ENCODE measurements at regions not wholly inside any gene's neighbourhood (a gene's known extent, or its start where the extent isn't known, plus 50 kb on each side); places are given as distances from the start of the nearest gene placed in this dataset.

DNA sequence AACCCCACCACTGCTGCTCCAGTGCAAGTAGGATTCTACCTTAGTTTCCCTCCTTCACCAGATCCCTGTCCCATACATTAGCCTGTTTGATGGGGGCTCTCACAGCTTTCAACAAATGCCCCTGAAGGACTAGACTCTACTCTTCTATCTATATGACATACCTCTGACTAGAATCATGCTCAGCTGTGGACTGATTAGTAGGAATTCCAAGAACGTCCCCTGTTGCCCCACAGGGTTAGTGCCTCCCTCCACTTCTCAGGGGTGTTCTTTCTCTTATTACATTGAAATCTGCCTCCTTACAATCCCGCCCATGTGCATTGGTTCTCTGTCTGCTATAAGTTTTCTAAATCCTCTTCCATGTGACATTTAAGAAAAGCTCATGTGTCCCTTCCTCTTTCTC is 375.9 kb upstream of the DUSP10 start:
- no peak overlapping the region for H2BK12ac ChIP-seq (ENCODE audit: low read depth, low read length)
- no peak overlapping the region for H2AK5ac ChIP-seq (ENCODE audit: low read depth, low read length)
- no peak overlapping the region for H3K4me2 ChIP-seq (ENCODE audit: insufficient read depth in 1 of 2, low read depth in 2 of 2, low read length in 2 of 2)
- H3K79me1 ChIP-seq (ENCODE audit: low read depth, low read length): no peaks in the 10 kb centered on the region
- WGBS, 2 experiments (ENCODE audit: extremely low coverage in 1 of 2, insufficient coverage in 1 of 2, insufficient read length in 1 of 2, insufficient replicate concordance in 2 of 2, low coverage in 1 of 2, low lambda C conversion rate in 2 of 2, missing lambda C conversion rate in 1 of 2): 84% methylated on average over 2 of the region's 2 CpGs; no CpG with 5 or more reads in 1 of the 2 experiments
- no peaks in the 10 kb centered on the region for H3K23me2 ChIP-seq (ENCODE audit: low read depth, low read length)
- CTCF ChIA-PET (ENCODE audit: partially characterized antibody): no interaction called here
- no peaks in the 10 kb centered on the region for H3K79me2 ChIP-seq (ENCODE audit: control insufficient read depth in 1 of 2, insufficient read depth in 2 of 2, low read length in 2 of 2)
- H4K20me1 ChIP-seq (replicated peaks in 1 of 2; ENCODE audit: control insufficient read depth in 1 of 2, insufficient read depth in 2 of 2, low read length in 2 of 2): no peaks in the 10 kb centered on the region
- H3K9me3 ChIP-seq (ENCODE audit: insufficient read depth in 2 of 2, low read depth in 1 of 2, low read length in 1 of 2): no peaks in the 10 kb centered on the region
- no peak for TF ChIP-seq POLR2AphosphoS5 (IDR thresholded peaks at IDR 0.05; ENCODE audit: low read depth, low read length)
- TF ChIP-seq CEBPB (IDR thresholded peaks at IDR 0.05; ENCODE audit: low read depth, low read length): no peak
- no peak for TF ChIP-seq RNF2 (IDR thresholded peaks at IDR 0.05; ENCODE audit: borderline replicate concordance, low read depth, low read length, missing control alignments, poor library complexity, severe bottlenecking)
- no peak for TF ChIP-seq CBX5 (IDR thresholded peaks at IDR 0.05; ENCODE audit: low read depth, low read length)
- TF ChIP-seq PHF8 (conservative IDR thresholded peaks at IDR 0.05; ENCODE audit: low read depth, low read length): no peak
- TF ChIP-seq MAFK (IDR thresholded peaks at IDR 0.05; ENCODE audit: low read depth, low read length): no peak
- TF ChIP-seq FOSL1 (IDR thresholded peaks at IDR 0.05; ENCODE audit: insufficient read depth, low read depth, low read length): no peak
- TF ChIP-seq BACH1 (IDR thresholded peaks at IDR 0.05; ENCODE audit: low read length): no peak
- TF ChIP-seq SP2 (IDR thresholded peaks at IDR 0.05; ENCODE audit: low read length): no peak
- no peak for TF ChIP-seq SP4 (IDR thresholded peaks at IDR 0.05; ENCODE audit: low read length)
- TF ChIP-seq CBX8 (IDR thresholded peaks at IDR 0.05; ENCODE audit: borderline replicate concordance, low read depth, low read length): no peak
- no peak for TF ChIP-seq RXRA (IDR thresholded peaks at IDR 0.05; ENCODE audit: insufficient read depth, low read depth, low read length)
- TF ChIP-seq SAP30 (IDR thresholded peaks at IDR 0.05; ENCODE audit: insufficient read depth, insufficient replicate concordance, low read length): no peak
- TF ChIP-seq, protein P1, sequence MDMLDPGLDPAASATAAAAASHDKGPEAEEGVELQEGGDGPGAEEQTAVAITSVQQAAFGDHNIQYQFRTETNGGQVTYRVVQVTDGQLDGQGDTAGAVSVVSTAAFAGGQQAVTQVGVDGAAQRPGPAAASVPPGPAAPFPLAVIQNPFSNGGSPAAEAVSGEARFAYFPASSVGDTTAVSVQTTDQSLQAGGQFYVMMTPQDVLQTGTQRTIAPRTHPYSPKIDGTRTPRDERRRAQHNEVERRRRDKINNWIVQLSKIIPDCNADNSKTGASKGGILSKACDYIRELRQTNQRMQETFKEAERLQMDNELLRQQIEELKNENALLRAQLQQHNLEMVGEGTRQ (IDR thresholded peaks at IDR 0.05; ENCODE audit: low read length): no peak
- TF ChIP-seq GABPA (IDR thresholded peaks at IDR 0.05; ENCODE audit: borderline replicate concordance, insufficient read depth, low read length): no peak
- H2BK5ac ChIP-seq (ENCODE audit: low read depth, low read length): no peak overlapping the region
- POLR2A ChIA-PET (ENCODE audit: partially characterized antibody): no interaction called here
- H3K27me3 ChIP-seq (replicated peaks in 1 of 4; ENCODE audit: control insufficient read depth in 3 of 4, extremely low read depth in 1 of 4, insufficient read depth in 3 of 4, low read length in 3 of 4): no peaks in the 10 kb centered on the region
- no peaks in the 10 kb centered on the region for H3K4me1 ChIP-seq (replicated peaks in 1 of 4; ENCODE audit: control insufficient read depth in 3 of 4, insufficient read depth in 4 of 4, low read length in 3 of 4)
- H4K8ac ChIP-seq (ENCODE audit: extremely low read depth, insufficient read depth, low read length): no peak overlapping the region
- H3K18ac ChIP-seq (ENCODE audit: extremely low read depth, low read length): no peak overlapping the region
- H3K27ac ChIP-seq (ENCODE audit: low read depth, low read length): no peak overlapping the region
- H4K91ac ChIP-seq (replicated peaks; ENCODE audit: insufficient read length, low read length): no peak overlapping the region
- no peak for FAIRE-seq
- H3K36me3 ChIP-seq (ENCODE audit: control insufficient read depth in 2 of 4, insufficient read depth in 4 of 4, low read length in 3 of 4): no peaks in the 10 kb centered on the region
- H2BK20ac ChIP-seq (ENCODE audit: low read length): no peak overlapping the region
- H3K4me3 ChIP-seq (ENCODE audit: extremely low read depth in 1 of 4, insufficient read depth in 2 of 4, low read depth in 3 of 4, low read length in 4 of 4): no peak overlapping the region
- no peak overlapping the region for H3K56ac ChIP-seq (replicated peaks; ENCODE audit: insufficient read length, low read depth, low read length)
- H3K4ac ChIP-seq (replicated peaks; ENCODE audit: insufficient read length, low read depth, low read length): no peak overlapping the region
- no peak for DNase-seq (ENCODE audit: low read depth in 1 of 2, low spot score in 2 of 2)
- no peak overlapping the region for H2BK120ac ChIP-seq (replicated peaks; ENCODE audit: low read depth, low read length)
- H4K5ac ChIP-seq (ENCODE audit: insufficient read length, low read depth, low read length): no peak overlapping the region
- H3K23ac ChIP-seq (ENCODE audit: insufficient read length): no peak overlapping the region
- H3K9ac ChIP-seq (replicated peaks in 1 of 4; ENCODE audit: extremely low read depth in 1 of 4, low read depth in 3 of 4, low read length in 3 of 4): no peak overlapping the region
- no peak overlapping the region for H2BK15ac ChIP-seq (ENCODE audit: low read length)
- H2AFZ ChIP-seq (ENCODE audit: low read length): no peak overlapping the region
- no peak overlapping the region for H3K14ac ChIP-seq (ENCODE audit: insufficient read length)

Data from H1 (cell line).